Transverse colon (tissue), 4 donors: ENCODE measurements at regions not wholly inside any gene's neighbourhood (a gene's known extent, or its start where the extent isn't known, plus 50 kb on each side); places are given as distances from the start of the nearest gene placed in this dataset.

ENCODE experiments used
- DNase-seq: peaks from one replicate; pipeline ENCODE4 v3.0.0-alpha.2; 2019
- H3K27ac ChIP-seq, 4 donors: fragments of 200-600 bp; sonication (generic); 2 replicates each; pipeline ENCODE4 v1.5.1; 2016 to 2018; ENCODE audit warnings: inconsistent platforms in 4 of 4
- H3K27me3 ChIP-seq: fragments of 200-600 bp; sonication (generic); 2 replicates; pipeline ENCODE4 v1.5.1; 2017; ENCODE audit warnings: inconsistent platforms
- H3K36me3 ChIP-seq, 4 donors: fragments of 200-600 bp; sonication (generic); 2 replicates each; pipeline ENCODE4 v1.5.1; 2017 to 2019; ENCODE audit warnings: inconsistent platforms in 4 of 4
- H3K4me1 ChIP-seq, 4 donors: fragments of 200-600 bp; sonication (generic); 2 replicates each; pipeline ENCODE4 v1.5.1; 2017 to 2020; ENCODE audit warnings: inconsistent platforms in 4 of 4
- H3K4me3 ChIP-seq, 4 donors: fragments of 200-600 bp; sonication (generic); 1 replicate in 1 of 4; 2 replicates in 3 of 4; pipeline versions ENCODE4 v1.5.1 to v1.6.1; 2017 to 2019; ENCODE audit warnings: inconsistent platforms in 4 of 4
- H3K9me3 ChIP-seq, 2 donors: fragments of 200-600 bp; sonication (generic); 2 replicates each; pipeline ENCODE4 v1.5.1; 2017 to 2019; ENCODE audit warnings: inconsistent platforms in 2 of 2
- CTCF ChIP-seq, 5 experiments: fragments of 200-600 bp in 3 of 5; fragments of 450-650 bp in 2 of 5; sonication (generic) in 3 of 5; IDR thresholded peaks; 1 replicate in 2 of 5; 2 replicates in 3 of 5; pipeline ENCODE4 v1.5.1; 2016 to 2017; ENCODE audit warnings: antibody characterized with exemption in 5 of 5, inconsistent platforms in 3 of 5, mild to moderate bottlenecking in 2 of 5, moderate library complexity in 1 of 5
- EP300 ChIP-seq: sonication (generic); formaldehyde crosslinking; IDR thresholded peaks from one replicate; pipeline ENCODE4 v1.6.1; 2017; ENCODE audit warnings: antibody characterized with exemption, low read depth
- POLR2A ChIP-seq: fragments of 450-650 bp; IDR thresholded peaks from one replicate; pipeline ENCODE4 v1.6.1; 2016; ENCODE audit warnings: antibody characterized with exemption, mild to moderate bottlenecking, moderate library complexity
- POLR2AphosphoS5 ChIP-seq, 3 donors: sonication (generic); formaldehyde crosslinking; IDR thresholded peaks; one replicate each; pipeline ENCODE4 v1.6.1; 2016; ENCODE audit warnings: antibody characterized with exemption in 3 of 3
- WGBS, 2 donors: methylation state at CpG; one replicate each; pipeline ENCODE4 v1.1.5; 2018; ENCODE audit warnings: low coverage in 1 of 2; 5-methylcytosine and 5-hydroxymethylcytosine counted together
- in situ Hi-C, 4 donors: fragments of 200-750 bp; cut with MboI; loops; one replicate each; pipeline versions ENCODE4 v1.15.0 to v1.15.1; 2017; ENCODE audit warnings: low sequenced_read_pairs in 3 of 4, low pct_ligation_motif_present in 1 of 4, low pct_unique_long_range_greater_than_20kb in 1 of 4
- intact Hi-C: fragments of 100-400 bp; cut with DNase I; formaldehyde crosslinking; loops from one replicate; pipeline ENCODE4 v1.15.1; 2023; ENCODE audit warnings: low total_unique reads

- Histone ChIP-seq H3K27ac (no peak overlapping the region), H3K36me3 (no peaks in the 10 kb centered on the region), H3K9me3 (no peaks in the 10 kb centered on the region), H3K27me3 (no peaks in the 10 kb centered on the region), H3K4me3 (no peak overlapping the region), H3K4me1 (no peaks in the 10 kb centered on the region)
- TF ChIP-seq CTCF (IDR thresholded peaks at IDR 0.05), result no peak
- TF ChIP-seq EP300, result no peak
- TF ChIP-seq POLR2A, result no peak
- TF ChIP-seq POLR2AphosphoS5 (IDR thresholded peaks at IDR 0.05), result no peak
- DNase-seq, result no peak
- intact Hi-C loops, result no loop called here
- 15 to 90% methylated on average over 1 of the region's 1 CpG for WGBS, 2 donors
- in situ Hi-C loops, result no loop called here
Measured at GRCh38 chr7:109532262-109532992, 962.8 kb downstream of the DNAJB9 start.

GRCh38 chr7:109545686-109546085, 976.0 kb downstream of the DNAJB9 start:
- Histone ChIP-seq H3K36me3 (no peaks in the 10 kb centered on the region), H3K27ac (no peak overlapping the region), H3K9me3 (no peaks in the 10 kb centered on the region), H3K4me1 (no peaks in the 10 kb centered on the region), H3K27me3 (no peaks in the 10 kb centered on the region), H3K4me3 (no peak overlapping the region)
- 36 to 37% methylated on average over 2 to 3 of the region's 3 CpGs for WGBS, 2 donors
- no peak for DNase-seq
- TF ChIP-seq CTCF (IDR thresholded peaks at IDR 0.05) (no peak), EP300 (no peak), POLR2A (no peak), POLR2AphosphoS5 (IDR thresholded peaks at IDR 0.05) (no peak)
- in situ Hi-C loops (no loop called here), intact Hi-C loops (no loop called here)

GRCh38 chr7:109549471-109550193, 980.0 kb downstream of the DNAJB9 start:
- intact Hi-C loops, result no loop called here
- TF ChIP-seq POLR2A, result no peak
- no peak for TF ChIP-seq EP300
- no peak for TF ChIP-seq CTCF (IDR thresholded peaks at IDR 0.05)
- TF ChIP-seq POLR2AphosphoS5 (IDR thresholded peaks at IDR 0.05), result no peak
- Histone ChIP-seq H3K27ac (no peak overlapping the region), H3K27me3 (no peaks in the 10 kb centered on the region), H3K9me3 (no peaks in the 10 kb centered on the region), H3K4me1 (no peaks in the 10 kb centered on the region), H3K36me3 (no peaks in the 10 kb centered on the region), H3K4me3 (no peak overlapping the region)
- in situ Hi-C loops, result no loop called here
- no peak for DNase-seq
- WGBS, 2 donors, result 44 to 54% methylated on average over 7 of the region's 7 CpGs

GRCh38 chr7:109552017-109552416, 982.3 kb downstream of the DNAJB9 start:
- TF ChIP-seq POLR2AphosphoS5 (IDR thresholded peaks at IDR 0.05), result no peak
- no peak overlapping the region for H3K27ac ChIP-seq
- H3K9me3 ChIP-seq, result peaks cover 0 to 3% of the 10 kb centered on the region in 2 donors
- no peaks in the 10 kb centered on the region for H3K4me1 ChIP-seq
- 95% methylated on average over 2 of the region's 2 CpGs; no CpG with 5 or more reads in 1 of the 2 donors for WGBS, 2 donors
- H3K4me3 ChIP-seq, result no peak overlapping the region
- intact Hi-C loops, result no loop called here
- H3K27me3 ChIP-seq, result no peaks in the 10 kb centered on the region
- H3K36me3 ChIP-seq, result no peaks in the 10 kb centered on the region
- in situ Hi-C loops, result no loop called here
- DNase-seq, result no peak
